GM12878 (cell line): ENCODE measurements at regions not wholly inside any gene's neighbourhood (a gene's known extent, or its start where the extent isn't known, plus 50 kb on each side); places are given as distances from the start of the nearest gene placed in this dataset.

Experiments used
- ATAC-seq: fragments of 200-7000 bp; cut with Tn5 transposase; 3 replicates; pipeline ENCODE4 v1.9.1; 2020; ENCODE audit warnings: mild to moderate bottlenecking, moderate library complexity
- BruUV-seq: library from RNA; stranded (reverse); fragments of 400-500 nt; replicated peaks from 2 replicates; lab custom pipeline; 2021; lab: Mats Ljungman, UMichigan
- CTCF ChIA-PET: fragments of 300-600 bp; sonication (Branson Sonifier 250); formaldehyde crosslinking; extraction: SDS; loops from one replicate; lab custom pipeline; 2021; ENCODE audit warnings: inconsistent platforms; lab: Yijun Ruan, JAX
- POLR2A ChIA-PET: fragments of 350-600 bp; formaldehyde crosslinking; extraction: SDS; loops from one replicate; lab custom pipeline; 2021; ENCODE audit warnings: inconsistent platforms; lab: Charles Lee
- RAD21 ChIA-PET: fragments of 300-600 bp; sonication (Branson Sonifier 250); formaldehyde crosslinking; loops from one replicate; lab custom pipeline; 2023; ENCODE audit warnings: antibody characterized with exemption; ENCODE audit not compliant: unreplicated experiment; lab: Charles Lee
- SMC1A ChIA-PET: fragments of 300-600 bp; sonication (Branson Sonifier 250); formaldehyde crosslinking; loops from one replicate; lab custom pipeline; 2023; ENCODE audit not compliant: unreplicated experiment, uncharacterized antibody; lab: Charles Lee
- DNase-seq: peaks from one replicate; pipeline ENCODE4 v3.0.0-alpha.2; 2011; ENCODE audit warnings: low read depth, low spot score
- FAIRE-seq: peaks from 3 replicates; lab custom pipeline; 2011; peaks lifted over from hg19 to GRCh38; lab: Jason Lieb, UNC
- H2AFZ ChIP-seq: 2 replicates; pipeline ENCODE4 v1.6.0; 2011; ENCODE audit warnings: low read depth, low read length, control low read depth; ENCODE audit not compliant: control insufficient read depth
- H3K27ac ChIP-seq: 2 replicates; pipeline ENCODE4 v1.5.1; 2011; ENCODE audit warnings: control low read depth; ENCODE audit not compliant: control insufficient read depth, insufficient read depth
- H3K27me3 ChIP-seq, 2 experiments: replicated peaks in 1 of 2; 2 replicates each; pipeline versions ENCODE4 v1.6.0 to v1.6.1; 2011; ENCODE audit warnings: low read length in 1 of 2; ENCODE audit not compliant: control insufficient read depth in 2 of 2, insufficient read depth in 2 of 2
- H3K36me3 ChIP-seq, 2 experiments: 2 replicates each; pipeline ENCODE4 v1.5.1; 2011; ENCODE audit warnings: low read length in 1 of 2; ENCODE audit not compliant: control insufficient read depth in 2 of 2, insufficient read depth in 2 of 2
- H3K4me1 ChIP-seq: 2 replicates; pipeline ENCODE4 v1.6.1; 2011; ENCODE audit warnings: mild to moderate bottlenecking, low read length, moderate library complexity, mixed read lengths; ENCODE audit not compliant: control insufficient read depth, insufficient read depth
- H3K4me2 ChIP-seq: 2 replicates; pipeline ENCODE4 v1.6.0; 2011; ENCODE audit warnings: control low read depth; ENCODE audit not compliant: control insufficient read depth, insufficient read depth
- H3K4me3 ChIP-seq: fragments of 200-600 bp; sonication (generic); 2 replicates; pipeline ENCODE4 v1.5.1; 2016
- H3K79me2 ChIP-seq: 2 replicates; pipeline ENCODE4 v1.6.0; 2011; ENCODE audit warnings: low read length; ENCODE audit not compliant: control insufficient read depth, insufficient read depth
- H3K9ac ChIP-seq: 2 replicates; pipeline ENCODE4 v1.8.0; 2011; ENCODE audit warnings: low read length, control low read depth, mixed read lengths; ENCODE audit not compliant: control insufficient read depth, insufficient read depth
- H3K9me3 ChIP-seq: replicated peaks from 3 replicates; pipeline ENCODE4 v1.5.1; 2011; ENCODE audit warnings: mild to moderate bottlenecking, low read length; ENCODE audit not compliant: control insufficient read depth, insufficient read depth
- H4K20me1 ChIP-seq: 2 replicates; pipeline ENCODE4 v1.6.0; 2011; ENCODE audit not compliant: control insufficient read depth, insufficient read depth
- BACH1 ChIP-seq: fragments of 450-650 bp; IDR thresholded peaks from 2 replicates; pipeline ENCODE4 v1.6.1; 2017; ENCODE audit warnings: mild to moderate bottlenecking, borderline replicate concordance
- CBFB ChIP-seq: IDR thresholded peaks from 2 replicates; pipeline ENCODE4 v1.6.1; 2016; ENCODE audit warnings: antibody characterized with exemption, low read depth
- CHD4 ChIP-seq: fragments of 200-600 bp; sonication (generic); IDR thresholded peaks from 2 replicates; pipeline ENCODE4 v1.6.1; 2016; ENCODE audit warnings: mild to moderate bottlenecking
- EZH2 ChIP-seq: IDR thresholded peaks from 2 replicates; pipeline ENCODE4 v1.6.1; 2012; ENCODE audit warnings: low read depth, mild to moderate bottlenecking, control low read depth, inconsistent platforms, low read length, borderline replicate concordance; ENCODE audit not compliant: control insufficient read depth
- JUNB ChIP-seq: IDR thresholded peaks from 2 replicates; pipeline ENCODE4 v1.6.1; 2016; ENCODE audit warnings: antibody characterized with exemption, mild to moderate bottlenecking
- NR2C1 ChIP-seq: fragments of 450-650 bp; IDR thresholded peaks from 2 replicates; pipeline ENCODE4 v1.6.1; 2017; ENCODE audit warnings: antibody characterized with exemption, mild to moderate bottlenecking, moderate library complexity
- PBX3 ChIP-seq: IDR thresholded peaks from 2 replicates; pipeline ENCODE4 v1.6.1; 2011; ENCODE audit warnings: mild to moderate bottlenecking, low read depth, low read length, moderate library complexity; ENCODE audit not compliant: insufficient replicate concordance
- TCF7 ChIP-seq: IDR thresholded peaks from 2 replicates; pipeline ENCODE4 v1.6.1; 2014; ENCODE audit warnings: antibody characterized with exemption, borderline replicate concordance
- WGBS: methylation state at CpG from one replicate; pipeline ENCODE4 v1.1.6; 2016; ENCODE audit warnings: low lambda C conversion rate; ENCODE audit not compliant: insufficient replicate concordance, insufficient coverage; ENCODE audit errors: missing lambda C conversion rate; 5-methylcytosine and 5-hydroxymethylcytosine counted together
- in situ Hi-C: fragments of 300-500 bp; cut with MboI; formaldehyde crosslinking; loops from 9 replicates; pipeline ENCODE4 v1.14.3; 2018; ENCODE audit warnings: mixed read lengths
- intact Hi-C: fragments of 100-400 bp; cut with micrococcal nuclease; formaldehyde crosslinking; loops from one replicate; pipeline ENCODE4 v1.14.2; 2022; ENCODE audit not compliant: unreplicated experiment

- Histone ChIP-seq H2AFZ (no peak overlapping the region), H4K20me1 (no peaks in the 10 kb centered on the region), H3K9me3 (no peaks in the 10 kb centered on the region; the same call in 2 of the 3 replicates), H3K79me2 (no peaks in the 10 kb centered on the region), H3K4me2 (no peak overlapping the region), H3K4me1 (no peaks in the 10 kb centered on the region), H3K27ac (no peak overlapping the region), H3K9ac (no peak overlapping the region), H3K36me3 (no peaks in the 10 kb centered on the region), H3K27me3 (no peaks in the 10 kb centered on the region; a peak in 1 of 4 replicates), H3K4me3 (no peak overlapping the region)
- ATAC-seq (no peak), FAIRE-seq (no peak), DNase-seq (no peak)
- WGBS, result 15% methylated on average over 5 of the region's 5 CpGs
- RAD21 ChIA-PET, result no interaction called here
- intact Hi-C loops (no loop called here), in situ Hi-C loops (no loop called here)
- BruUV-seq, result no TSS peak
- TF ChIP-seq BACH1, result no peak
- POLR2A ChIA-PET, result no interaction called here
- SMC1A ChIA-PET, result no interaction called here
- CTCF ChIA-PET, result no interaction called here
Observed at GRCh38 chr11:45502226-45502545, 163.2 kb downstream of the CHST1 start.

- no peak overlapping the region for H3K4me3 ChIP-seq
- no peaks in the 10 kb centered on the region; the same call in 2 of the 3 replicates for H3K9me3 ChIP-seq
- in situ Hi-C loops (no loop called here), intact Hi-C loops (no loop called here)
- H3K36me3 ChIP-seq, result no peaks in the 10 kb centered on the region
- no peak for ATAC-seq
- WGBS, result 16% methylated on average over 9 of the region's 9 CpGs
- no peak for FAIRE-seq
- H3K4me2 ChIP-seq, result no peak overlapping the region
- H4K20me1 ChIP-seq, result no peaks in the 10 kb centered on the region
- H3K9ac ChIP-seq, result no peak overlapping the region
- RAD21 ChIA-PET, result no interaction called here
- H3K4me1 ChIP-seq, result no peaks in the 10 kb centered on the region
- no peak overlapping the region for H3K27ac ChIP-seq
- no peaks in the 10 kb centered on the region; a peak in 1 of 4 replicates for H3K27me3 ChIP-seq
- POLR2A ChIA-PET, result no interaction called here
- CTCF ChIA-PET, result no interaction called here
- no peak for DNase-seq
- no peaks in the 10 kb centered on the region for H3K79me2 ChIP-seq
- BruUV-seq, result no TSS peak
- SMC1A ChIA-PET, result interaction anchor here (0.6 kb wide), 1 partner anchor 18 kb away, joined by 3 read pairs; no protein-coding TSS in a partner anchor
- no peak for TF ChIP-seq CBFB
- no peak for TF ChIP-seq CHD4
- TF ChIP-seq JUNB, result no peak
- TF ChIP-seq PBX3, result no peak
- TF ChIP-seq TCF7, result no peak
- TF ChIP-seq EZH2, result no peak
- no peak for TF ChIP-seq NR2C1
- no peak overlapping the region for H2AFZ ChIP-seq
Observed at GRCh38 chr11:45501392-45502225, 163.8 kb downstream of the CHST1 start.
